EH (cell line): ENCODE measurements at regions not wholly inside any gene's neighbourhood (a gene's known extent, or its start where the extent isn't known, plus 50 kb on each side); places are given as distances from the start of the nearest gene placed in this dataset.
A peak's percentile ranks its signal among the peaks of the same experiment; 100 is the strongest.
"Not testable (repeated sequence)": the region's sequence is repeated elsewhere in the genome, so short reads cannot be mapped to it uniquely, and the experiment has no call there.

Experiments
- DNase-seq: peaks from one replicate; pipeline ENCODE4 v3.0.0-alpha.2; 2015; ENCODE audit warnings: low read depth

DNA sequence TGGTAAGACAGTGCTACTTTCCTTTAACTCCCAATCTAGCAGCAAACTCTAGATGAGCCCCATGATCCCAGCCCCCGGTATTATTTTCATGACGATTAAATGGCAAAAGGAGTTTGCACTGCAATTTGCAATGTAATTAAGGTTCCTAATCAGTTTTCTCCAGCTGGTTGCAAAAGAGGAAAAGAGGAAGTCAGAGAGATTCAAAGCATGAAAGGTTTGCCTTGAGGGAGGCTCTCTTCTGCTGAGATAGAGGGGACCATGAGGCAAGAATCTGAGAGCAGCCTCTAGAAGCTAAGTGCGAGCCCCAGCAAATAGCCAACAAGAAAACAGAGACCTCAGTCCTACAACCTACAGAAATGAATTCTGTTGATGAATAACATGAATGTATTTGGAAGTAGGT lies 527.1 kb downstream of the UQCRFS1 start:
- no peak for DNase-seq

DNA sequence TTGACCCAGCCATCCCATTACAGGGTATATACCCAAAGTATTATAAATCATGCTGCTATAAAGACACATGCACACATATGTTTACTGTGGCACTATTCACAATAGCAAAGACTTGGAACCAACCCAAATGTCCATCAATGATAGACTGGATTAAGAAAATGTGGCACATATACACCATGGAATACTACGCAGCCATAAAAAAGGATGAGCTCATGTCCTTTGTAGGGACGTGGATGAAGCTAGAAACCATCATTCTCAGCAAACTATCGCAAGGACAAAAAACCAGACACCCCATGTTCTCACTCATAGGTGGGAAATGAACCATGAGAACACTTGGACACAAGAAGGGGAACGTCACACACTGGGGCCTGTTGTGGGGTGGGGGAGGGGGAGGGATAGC lies 527.9 kb downstream of the UQCRFS1 start:
- DNase-seq = not testable (repeated sequence)

DNA sequence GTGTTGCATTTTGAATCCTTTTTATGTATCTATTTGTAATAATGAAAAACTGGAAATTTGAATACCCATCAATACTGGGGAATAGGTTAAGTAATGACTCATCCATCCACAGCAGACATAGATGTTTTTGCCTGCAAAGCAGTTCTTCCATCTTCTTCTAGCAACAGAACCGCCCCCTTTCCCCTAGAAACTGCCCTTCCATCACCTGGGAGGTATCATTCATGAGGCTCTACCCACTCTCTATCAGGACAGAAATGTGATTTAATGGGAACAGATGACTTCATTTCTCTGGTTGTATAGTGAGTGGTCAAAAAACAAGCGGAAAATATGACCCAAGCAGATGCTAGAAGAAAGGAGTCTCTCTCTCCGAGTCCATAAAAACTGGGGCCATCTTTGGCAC lies 532.8 kb downstream of the UQCRFS1 start:
- DNase-seq = no peak

DNA sequence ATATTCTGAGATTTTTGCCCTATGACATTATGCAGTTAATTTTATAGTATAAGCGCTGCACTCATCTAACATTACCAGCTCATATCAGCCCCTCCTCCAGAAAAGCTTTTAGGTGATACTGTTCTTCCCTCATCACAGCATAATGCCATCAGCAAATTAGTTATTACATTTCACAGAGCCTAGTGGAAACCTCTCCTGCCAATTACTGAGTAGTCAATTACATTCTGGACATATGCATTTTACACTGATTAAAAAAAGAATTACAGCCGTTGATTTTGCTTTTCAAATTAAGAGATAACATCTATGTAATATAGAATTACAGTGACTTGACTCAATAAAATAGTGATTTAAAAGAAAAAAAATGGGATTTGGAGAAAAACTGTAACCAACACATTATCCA lies 542.1 kb downstream of the UQCRFS1 start:
- no peak for DNase-seq

DNA sequence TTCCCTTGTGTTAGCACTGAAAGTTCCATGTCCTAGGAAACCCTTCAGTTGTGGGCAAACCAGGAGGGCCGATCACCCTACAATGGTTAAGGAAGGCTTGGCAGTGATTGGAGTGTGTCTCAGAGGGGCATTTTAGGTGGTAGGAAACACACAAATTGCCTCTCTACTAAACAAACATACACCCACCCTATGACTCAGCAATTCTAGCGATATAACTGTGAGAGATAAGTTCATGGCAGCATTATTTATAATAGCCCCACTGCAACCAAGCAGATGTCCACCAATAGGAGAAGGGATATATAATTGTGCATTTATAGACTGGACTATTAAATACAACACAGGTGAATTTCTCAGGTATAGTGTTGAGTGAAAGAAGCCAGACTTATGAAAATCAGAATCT lies 543.1 kb downstream of the UQCRFS1 start:
- no peak for DNase-seq

DNA sequence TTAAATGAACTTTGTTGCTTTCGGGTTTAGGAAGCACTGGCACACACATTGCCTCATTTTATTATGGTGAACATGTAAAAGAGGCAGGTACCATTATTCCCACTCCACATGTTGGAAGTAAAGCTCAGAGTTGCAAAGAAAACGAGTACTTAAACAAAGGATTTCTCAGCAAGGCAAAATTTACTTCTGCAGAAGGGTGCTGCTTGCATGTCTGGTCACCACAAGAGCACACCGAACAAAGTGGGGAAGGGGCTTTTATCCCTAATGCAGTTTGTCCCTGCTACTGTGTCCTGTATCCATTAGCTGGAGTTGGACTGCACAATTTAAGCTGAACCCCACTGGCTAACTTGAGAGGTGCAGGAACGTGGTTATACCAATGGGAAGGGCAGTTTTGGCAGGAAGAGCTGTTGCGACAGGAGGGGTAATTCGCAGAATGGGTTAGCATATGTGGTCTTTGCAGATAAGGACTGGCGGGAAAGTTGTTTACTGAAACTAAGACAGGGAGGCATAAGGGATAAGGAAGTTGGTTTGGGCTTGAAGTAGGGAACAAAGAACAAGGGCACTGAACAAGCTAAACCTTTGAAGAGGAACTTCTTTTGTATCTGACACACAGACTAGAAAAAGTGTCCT lies 545.5 kb downstream of the UQCRFS1 start:
- no peak for DNase-seq

DNA sequence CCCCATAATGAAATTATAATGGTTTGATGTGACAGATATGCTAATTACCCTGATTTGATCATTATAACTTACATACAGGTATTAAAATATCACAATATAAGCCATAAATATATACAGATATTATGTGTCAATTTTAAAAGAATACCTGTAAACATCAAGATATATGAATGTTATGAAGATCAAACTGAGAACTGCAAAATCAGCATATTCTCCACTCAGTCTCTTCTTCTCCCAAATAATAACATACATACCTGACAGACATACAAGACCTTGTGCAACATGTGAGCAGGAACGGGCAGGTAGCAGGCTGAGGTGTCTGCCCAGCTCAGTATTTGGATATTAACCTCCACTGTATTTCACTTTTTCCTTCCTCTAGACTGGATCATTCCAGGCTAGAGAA lies 547.2 kb downstream of the UQCRFS1 start:
- no peak for DNase-seq

DNA sequence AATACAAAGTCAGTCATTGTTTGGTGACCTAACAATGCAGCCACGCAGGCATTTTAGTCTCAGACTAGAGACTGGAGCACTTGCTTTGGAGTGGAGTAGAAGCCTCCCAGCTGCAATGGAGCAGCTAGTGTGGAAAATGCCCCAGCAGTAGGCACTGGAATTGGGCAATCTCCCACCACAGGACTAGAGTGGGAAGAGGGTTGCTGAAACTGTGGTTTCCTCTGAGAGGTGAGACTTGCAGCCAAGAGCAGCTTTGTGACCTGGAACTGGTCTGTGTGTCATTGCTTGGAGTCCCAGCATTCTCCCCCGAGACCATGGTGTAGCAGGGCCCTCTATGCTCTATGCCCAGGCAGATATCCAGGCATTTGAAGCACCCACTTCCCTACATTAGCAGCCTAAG lies 556.3 kb downstream of the UQCRFS1 start:
- DNase-seq = no peak

DNA sequence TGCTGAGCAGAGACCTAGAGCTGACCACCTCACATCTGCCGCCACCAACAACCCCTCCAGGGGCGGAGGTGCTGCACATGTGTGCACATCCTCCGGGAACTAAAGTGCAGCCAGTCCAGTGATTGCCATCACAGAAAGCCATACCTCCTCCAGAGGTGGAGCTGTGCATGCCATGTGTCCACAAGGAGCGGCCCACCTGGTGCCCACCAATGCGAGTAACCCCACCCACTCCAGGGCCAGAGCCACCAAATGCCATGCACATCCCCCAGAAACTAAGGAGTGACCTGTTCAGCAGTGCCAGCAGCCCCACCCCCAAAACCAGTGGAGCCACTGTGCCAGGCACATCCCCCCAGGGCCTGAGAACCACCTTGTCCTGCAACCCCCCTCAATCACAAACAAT lies 557.9 kb downstream of the UQCRFS1 start:
- no peak for DNase-seq

DNA sequence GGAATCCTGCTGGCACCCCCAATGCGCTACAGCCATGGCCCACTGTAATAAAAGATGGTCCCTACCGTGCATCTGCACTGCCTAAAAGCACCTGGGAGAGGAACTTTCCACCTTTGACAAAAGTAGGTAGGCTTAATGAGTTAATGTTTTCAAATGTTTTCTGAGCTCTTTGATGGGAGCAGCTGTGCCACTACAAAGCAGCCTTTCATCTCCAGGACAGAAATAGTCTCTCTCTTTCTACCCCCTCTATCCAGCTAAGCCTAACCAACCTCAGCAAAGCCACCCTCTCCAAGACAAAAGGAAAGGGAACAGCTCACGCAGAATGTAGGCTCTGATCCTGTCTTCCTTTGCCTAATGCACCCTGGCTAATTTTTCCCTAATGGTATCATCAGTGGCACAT lies 560.2 kb downstream of the UQCRFS1 start:
- no peak for DNase-seq

DNA sequence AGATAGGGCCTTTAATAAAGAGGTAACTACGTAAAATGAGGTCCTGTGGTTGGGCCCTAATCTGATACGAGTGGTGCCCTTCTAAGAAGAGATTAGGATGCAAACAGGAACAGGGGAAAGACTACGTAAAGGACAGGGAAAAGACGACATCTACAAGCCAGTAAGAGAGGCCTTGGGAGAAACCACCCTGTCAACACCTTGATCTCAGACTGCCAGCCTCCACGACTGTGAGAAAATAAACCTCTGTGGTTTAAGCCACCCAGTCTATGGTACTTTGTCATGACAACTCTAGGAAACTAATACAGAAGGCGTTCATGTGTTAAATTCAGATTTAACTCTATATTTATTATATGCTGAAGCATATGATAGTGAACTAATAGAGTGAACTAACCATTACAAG lies 566.3 kb downstream of the UQCRFS1 start:
- no peak for DNase-seq

DNA sequence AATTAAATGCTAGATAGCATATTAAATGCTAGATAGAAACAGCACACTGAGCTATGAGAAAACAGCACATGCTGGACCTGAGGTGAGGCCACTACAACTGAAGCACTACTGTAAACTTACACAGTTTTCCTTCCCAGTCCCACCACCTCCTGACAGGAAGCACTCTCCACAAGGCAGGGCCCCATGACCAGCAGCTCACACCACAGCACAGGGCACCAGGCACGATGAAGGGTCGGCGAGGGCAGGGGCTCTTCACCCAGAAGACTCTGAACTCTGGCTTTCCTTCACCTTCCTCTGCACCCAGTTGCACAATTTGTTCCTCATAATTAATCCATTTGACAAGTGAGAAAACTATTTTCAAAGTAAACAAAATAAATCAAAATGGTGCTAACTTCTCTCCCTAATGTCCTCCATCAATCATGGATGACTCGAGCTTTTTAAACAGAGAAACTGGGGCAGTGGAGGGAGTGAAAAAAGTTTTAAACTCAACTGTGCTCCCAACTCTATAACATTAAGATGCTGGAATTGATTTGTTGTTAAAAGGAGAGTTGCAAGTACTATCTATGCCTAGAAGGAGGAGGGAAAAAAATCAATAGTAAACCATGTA lies 568.7 kb downstream of the UQCRFS1 start:
- DNase-seq = no peak

DNA sequence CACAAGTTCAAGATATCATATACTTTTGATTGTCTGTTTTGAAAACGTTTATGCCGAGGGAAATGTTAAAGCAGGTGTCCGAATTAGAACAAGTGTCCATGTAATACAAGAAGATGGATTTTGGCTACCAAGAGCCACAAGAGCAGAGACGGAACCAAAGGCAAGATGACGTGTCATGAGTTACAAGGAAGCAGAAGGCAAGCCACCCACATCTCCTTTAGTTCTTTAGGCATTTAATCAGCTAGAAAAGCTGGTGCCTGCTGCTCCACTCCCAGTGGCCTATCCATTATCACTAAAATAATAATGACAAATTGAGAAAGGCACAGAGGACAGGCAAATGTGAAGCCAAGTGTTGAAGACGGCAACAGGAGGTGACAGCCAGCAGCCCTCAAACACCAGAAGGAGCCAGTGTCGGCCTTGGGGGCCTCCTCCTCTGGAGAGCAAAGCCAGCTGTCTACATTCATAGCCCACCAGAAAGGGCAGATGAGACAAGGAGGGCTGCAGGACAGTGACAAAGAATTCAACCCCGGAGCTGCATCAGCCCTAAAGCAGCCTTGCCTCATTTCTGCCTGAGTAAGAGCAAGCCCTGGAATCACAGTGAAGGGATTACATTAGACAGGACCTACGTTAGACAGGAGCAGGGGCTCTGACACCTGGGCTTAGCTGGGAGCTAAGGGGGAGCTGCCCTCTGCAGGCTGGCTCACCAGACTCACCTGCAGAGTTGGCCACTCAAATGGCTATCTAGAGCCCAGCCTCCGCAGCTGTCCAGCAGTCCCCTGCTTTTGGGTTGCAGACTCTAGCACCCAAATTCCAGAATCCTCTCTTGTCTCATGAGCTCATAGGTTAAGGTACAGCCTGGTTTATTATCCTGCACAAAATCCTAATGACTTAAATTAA lies 569.9 kb downstream of the UQCRFS1 start:
- no peak for DNase-seq

DNA sequence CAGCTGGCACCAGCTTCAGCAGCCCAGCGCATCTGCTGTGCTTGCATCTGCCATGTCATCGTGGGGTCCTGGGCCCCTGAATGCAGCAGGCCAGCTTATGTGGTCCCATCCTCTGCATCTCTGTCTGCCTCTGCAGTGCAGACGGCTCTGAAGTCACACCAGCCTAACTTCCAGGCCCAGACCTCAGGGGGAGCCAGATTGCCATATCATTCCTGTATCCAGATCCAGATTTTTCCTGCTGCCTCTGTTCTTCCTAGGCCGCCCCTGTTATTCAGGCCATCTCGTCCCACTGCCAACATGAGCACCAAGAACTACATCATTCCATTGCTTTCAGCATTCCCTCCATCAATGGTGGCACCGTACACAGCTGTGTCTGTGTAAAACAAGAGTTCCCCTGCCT lies 571.6 kb downstream of the UQCRFS1 start:
- no peak for DNase-seq

DNA sequence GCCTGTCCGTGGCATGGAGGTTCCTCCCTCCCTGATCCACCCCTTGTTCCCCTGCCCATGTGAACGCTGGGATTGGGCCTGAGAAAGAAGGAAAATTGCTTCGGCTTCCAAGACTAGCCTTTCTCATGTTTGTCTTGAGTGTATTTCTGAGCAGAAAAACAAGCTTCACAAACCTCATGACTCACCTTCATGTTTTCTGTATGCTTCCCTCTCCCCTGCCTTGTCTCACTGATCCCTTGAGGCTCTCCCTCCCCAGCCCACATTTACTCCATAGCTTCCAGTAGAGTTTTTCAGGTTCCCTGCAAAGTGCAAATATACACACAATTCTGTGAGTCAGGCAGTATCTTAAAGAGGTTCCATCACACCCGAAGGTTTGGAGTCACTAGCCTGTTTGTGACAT lies 572.4 kb downstream of the UQCRFS1 start:
- no peak for DNase-seq

DNA sequence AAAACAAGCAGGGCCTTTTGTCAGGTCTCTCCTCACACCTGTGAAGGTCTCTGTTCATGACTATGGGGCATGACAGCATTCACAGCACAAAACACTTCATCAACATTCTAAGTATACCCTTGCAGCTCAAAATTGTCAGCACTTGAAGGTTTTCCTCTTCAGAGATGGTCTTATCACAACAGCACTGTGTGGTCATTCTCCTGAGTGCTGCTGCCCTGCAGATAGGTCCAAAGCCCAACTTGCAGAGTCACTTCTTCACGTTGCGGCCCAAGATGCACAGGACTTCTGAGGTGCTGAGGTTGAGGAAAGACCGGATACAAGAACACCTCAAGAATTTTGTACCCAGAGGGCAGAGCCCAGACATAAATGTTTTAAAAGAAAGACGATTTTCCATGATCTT lies 574.5 kb downstream of the UQCRFS1 start:
- DNase-seq = no peak

DNA sequence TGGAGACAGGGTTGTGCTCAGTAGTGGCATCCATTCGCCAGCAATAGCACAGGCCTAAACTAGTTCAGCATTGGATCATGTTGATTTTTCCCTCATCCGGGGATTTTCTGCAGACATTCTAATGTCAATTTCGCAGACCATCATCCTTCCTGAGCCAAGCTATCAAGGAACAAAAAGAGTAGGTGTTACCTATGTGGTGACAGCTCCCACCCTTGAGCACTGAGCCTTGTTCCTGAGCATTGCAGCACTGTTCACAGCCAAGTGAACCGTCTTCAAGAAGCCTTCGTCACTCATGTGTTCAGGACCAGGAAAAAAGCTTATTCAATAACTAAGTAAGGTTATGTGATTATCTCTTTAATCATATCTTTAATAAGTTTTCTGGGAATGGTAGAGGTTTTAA lies 576.2 kb downstream of the UQCRFS1 start:
- no peak for DNase-seq

DNA sequence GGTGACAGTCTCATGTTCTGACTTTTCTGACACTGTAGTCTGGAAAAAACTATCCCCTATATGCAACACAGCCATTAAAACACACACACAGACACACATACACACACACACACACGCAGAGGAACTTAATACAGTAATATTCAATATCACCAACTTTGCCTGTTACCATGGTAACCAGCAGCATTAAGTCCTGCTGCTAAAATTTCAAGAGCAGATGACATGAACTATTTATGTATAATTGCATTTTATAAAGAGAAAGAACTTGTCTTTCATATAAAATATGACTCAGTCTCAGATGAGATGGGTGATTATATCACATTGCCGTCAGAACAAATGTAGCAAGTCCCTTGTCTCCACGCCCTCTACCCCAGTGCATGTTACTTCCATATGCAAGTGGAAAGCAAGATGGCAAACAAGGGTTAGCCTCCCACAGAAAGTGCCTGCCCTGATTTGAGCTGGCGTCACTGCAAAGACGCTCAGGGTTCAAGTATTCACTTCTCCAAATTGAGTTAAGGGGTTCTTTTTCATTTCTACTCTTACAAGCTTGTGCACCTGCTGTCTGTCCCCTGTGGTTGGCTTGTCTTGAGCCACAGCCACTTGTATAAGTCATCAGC lies 576.8 kb downstream of the UQCRFS1 start:
- DNase-seq = no peak

DNA sequence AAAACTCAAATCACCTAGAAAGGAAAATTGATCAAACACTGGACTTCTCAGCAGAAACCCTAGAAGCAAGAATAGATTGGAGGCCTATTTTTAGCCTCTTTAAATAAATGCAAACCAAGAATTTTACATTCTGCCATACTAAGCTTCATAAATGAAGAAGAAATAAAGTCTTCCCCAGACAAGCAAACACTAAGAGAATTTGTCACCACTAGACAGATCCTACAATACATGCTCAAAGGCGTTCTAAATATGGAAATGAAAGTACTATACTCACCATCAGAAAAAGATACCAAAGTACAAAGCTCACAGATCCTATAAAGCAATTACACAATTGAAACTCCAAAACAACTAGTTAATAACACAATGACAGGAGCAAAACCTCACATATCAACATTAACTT lies 578.1 kb downstream of the UQCRFS1 start:
- DNase-seq = no peak

DNA sequence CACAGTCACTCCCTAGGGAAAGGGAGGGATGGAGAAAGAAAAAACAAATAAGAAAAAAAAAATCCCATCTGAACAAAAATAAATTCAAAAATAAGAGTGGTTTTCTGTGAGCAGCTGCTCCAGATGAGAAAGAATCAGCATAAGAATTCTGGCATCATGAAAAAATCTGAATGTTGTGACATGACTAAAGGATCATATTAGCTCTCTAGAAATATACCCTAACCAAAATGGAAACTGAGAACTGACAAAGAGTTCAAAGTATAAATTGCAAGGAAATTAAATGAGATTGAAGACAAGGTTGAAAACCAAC lies 579.0 kb downstream of the UQCRFS1 start:
- DNase-seq = no peak

DNA sequence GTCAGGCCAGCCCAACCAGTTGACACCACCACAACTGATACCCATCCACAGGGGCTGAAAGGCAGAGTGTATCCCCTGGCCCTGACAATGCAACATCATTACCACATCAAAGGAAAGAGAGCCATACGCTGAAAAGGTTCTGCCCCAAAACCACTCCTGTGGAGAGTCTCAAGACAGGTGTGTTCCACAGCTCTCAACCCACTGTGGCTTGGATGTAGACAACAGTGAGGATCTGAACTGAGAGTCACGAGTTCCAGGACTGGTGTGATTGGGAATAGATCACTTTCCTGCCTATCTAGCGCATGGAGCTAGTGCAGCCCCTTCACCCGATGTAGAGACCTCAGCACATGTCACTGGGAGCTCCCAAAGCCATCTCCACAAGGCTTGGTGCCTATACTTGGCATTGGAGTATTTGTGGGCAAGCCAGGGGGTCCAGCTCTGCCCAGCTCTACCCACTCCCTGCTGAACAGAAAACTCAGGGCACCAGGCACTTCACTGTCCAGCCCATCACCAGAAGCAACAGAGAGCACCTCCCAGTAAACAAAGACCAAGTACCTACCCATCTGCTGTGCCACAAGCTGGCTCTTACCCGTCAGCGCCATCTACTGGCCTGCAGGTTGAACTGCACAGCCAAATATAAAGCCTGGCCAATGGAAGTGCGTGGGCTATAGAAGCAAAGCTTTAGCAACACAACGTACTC lies 579.5 kb downstream of the UQCRFS1 start:
- DNase-seq = peak; percentile 60

DNA sequence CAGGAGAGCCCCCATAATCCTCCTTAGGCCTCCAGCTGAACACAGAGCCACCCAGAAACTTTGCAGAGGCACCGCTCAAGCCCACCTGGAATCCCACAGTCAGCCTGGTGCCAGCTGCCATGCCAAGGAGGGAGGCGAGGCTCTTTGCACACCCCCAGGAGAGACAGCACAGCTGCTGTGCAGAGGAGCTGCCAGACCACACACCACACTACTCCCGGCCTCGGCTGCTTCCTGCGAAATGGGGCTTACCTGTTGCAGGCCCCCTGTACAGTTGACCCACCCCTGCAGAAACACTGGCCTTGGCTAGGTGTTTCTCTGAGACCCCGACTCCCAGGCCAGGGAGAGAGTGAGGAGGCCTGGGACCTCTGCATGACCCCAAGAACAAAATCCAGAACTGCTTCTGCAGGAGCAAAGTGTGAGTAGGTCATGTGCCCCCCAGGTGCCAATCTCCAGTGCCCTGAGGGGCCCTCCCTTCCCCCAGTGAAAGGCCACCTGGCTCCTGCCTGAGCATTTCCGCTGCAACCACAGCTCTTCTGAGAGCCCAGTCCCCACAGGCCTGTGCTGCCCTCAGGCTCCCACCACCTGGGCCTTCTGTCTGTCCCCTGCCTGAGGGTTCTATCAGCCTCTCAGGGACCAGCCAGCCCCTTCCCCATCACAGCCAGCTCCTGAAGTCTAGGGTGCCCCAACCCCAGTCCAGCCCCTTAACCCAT lies 580.4 kb downstream of the UQCRFS1 start:
- no peak for DNase-seq
